ENCODE measurements at regions not wholly inside any gene's neighbourhood (a gene's known extent, or its start where the extent isn't known, plus 50 kb on each side); places are given as distances from the start of the nearest gene placed in this dataset.
A peak's percentile ranks its signal among the peaks of the same experiment; 100 is the strongest.

DNA sequence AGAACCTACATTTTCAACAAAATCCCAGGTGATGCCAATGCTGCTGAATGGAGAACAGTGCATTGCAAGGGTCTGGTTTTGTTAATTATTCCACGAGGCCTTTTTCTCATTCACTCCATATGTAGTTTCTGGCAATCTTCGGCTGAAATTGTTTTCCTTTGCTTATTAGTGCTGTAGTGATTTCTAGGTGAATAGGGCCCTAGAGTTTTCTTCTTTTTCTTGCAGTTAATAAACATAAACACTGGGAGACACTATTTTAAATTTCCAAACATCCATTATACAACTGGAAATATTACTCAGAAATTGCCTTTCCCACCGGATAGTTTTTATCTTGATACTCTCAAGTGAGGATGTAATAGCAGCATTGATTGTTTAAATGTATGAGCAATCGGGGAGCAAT lies 435.6 kb downstream of the XPNPEP1 start:
- no peaks in the 10 kb centered on the region for H3K36me3 ChIP-seq (replicated peaks; ENCODE audit: insufficient read depth, low read depth)
- H3K27me3 ChIP-seq: no peaks in the 10 kb centered on the region
- H3K4me3 ChIP-seq: no peak overlapping the region
- H3K27ac ChIP-seq: no peak overlapping the region
- DNase-seq (ENCODE audit: low spot score): no peak
- WGBS (ENCODE audit: low lambda C conversion rate, missing lambda C conversion rate): 82% methylated on average over 4 of the region's 4 CpGs
- H4K20me1 ChIP-seq (ENCODE audit: insufficient read depth, poor library complexity, severe bottlenecking): no peaks in the 10 kb centered on the region
- TF ChIP-seq EZH2phosphoT487 (IDR thresholded peaks at IDR 0.05; ENCODE audit: low read depth, severe bottlenecking, unreplicated experiment) (no peak), EZH2 (IDR thresholded peaks at IDR 0.05; ENCODE audit: borderline replicate concordance) (no peak)
- no peaks in the 10 kb centered on the region for H3K4me1 ChIP-seq (ENCODE audit: insufficient read depth)
- H3K9me2 ChIP-seq (replicated peaks; ENCODE audit: insufficient read depth): no peaks in the 10 kb centered on the region
- H3K9me3 ChIP-seq (ENCODE audit: low read depth): no peaks in the 10 kb centered on the region
- no peaks in the 10 kb centered on the region for H3K79me2 ChIP-seq
- no peak overlapping the region for H3K4me2 ChIP-seq
- H2AFZ ChIP-seq: no peak overlapping the region

DNA sequence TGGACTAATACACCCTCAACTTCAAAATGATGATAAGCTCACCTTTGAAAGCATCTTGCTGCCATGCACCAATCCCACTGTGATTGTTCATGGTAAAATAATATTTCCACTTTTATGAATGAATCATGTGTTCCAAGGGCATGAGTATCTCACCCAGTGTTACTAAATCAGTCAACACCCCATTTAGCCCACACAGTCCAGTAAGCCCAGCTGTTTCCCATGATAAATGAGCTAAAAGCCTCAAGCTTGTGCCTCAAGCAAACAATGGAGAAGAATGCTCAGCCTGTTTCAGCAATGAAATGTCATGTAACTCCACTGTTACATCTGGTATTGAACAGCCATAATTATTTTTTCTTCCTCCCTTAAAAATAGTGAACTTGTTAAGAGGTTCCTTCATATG lies 442.5 kb downstream of the XPNPEP1 start:
- Histone ChIP-seq H3K27ac (no peak overlapping the region), H3K4me1 (ENCODE audit: insufficient read depth) (no peaks in the 10 kb centered on the region), H2AFZ (no peak overlapping the region), H3K4me2 (no peak overlapping the region), H3K9me2 (replicated peaks; ENCODE audit: insufficient read depth) (no peaks in the 10 kb centered on the region), H3K36me3 (replicated peaks; ENCODE audit: insufficient read depth, low read depth) (no peaks in the 10 kb centered on the region), H4K20me1 (ENCODE audit: insufficient read depth, poor library complexity, severe bottlenecking) (no peaks in the 10 kb centered on the region), H3K79me2 (no peaks in the 10 kb centered on the region), H3K9me3 (ENCODE audit: low read depth) (no peaks in the 10 kb centered on the region), H3K27me3 (no peaks in the 10 kb centered on the region), H3K4me3 (no peak overlapping the region)
- DNase-seq (ENCODE audit: low spot score): no peak
- TF ChIP-seq, protein P1, sequence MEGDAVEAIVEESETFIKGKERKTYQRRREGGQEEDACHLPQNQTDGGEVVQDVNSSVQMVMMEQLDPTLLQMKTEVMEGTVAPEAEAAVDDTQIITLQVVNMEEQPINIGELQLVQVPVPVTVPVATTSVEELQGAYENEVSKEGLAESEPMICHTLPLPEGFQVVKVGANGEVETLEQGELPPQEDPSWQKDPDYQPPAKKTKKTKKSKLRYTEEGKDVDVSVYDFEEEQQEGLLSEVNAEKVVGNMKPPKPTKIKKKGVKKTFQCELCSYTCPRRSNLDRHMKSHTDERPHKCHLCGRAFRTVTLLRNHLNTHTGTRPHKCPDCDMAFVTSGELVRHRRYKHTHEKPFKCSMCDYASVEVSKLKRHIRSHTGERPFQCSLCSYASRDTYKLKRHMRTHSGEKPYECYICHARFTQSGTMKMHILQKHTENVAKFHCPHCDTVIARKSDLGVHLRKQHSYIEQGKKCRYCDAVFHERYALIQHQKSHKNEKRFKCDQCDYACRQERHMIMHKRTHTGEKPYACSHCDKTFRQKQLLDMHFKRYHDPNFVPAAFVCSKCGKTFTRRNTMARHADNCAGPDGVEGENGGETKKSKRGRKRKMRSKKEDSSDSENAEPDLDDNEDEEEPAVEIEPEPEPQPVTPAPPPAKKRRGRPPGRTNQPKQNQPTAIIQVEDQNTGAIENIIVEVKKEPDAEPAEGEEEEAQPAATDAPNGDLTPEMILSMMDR (IDR thresholded peaks at IDR 0.05; ENCODE audit: poor library complexity): no peak
- no peak for TF ChIP-seq EZH2phosphoT487 (IDR thresholded peaks at IDR 0.05; ENCODE audit: low read depth, severe bottlenecking, unreplicated experiment)
- TF ChIP-seq EZH2 (IDR thresholded peaks at IDR 0.05; ENCODE audit: borderline replicate concordance): no peak

DNA sequence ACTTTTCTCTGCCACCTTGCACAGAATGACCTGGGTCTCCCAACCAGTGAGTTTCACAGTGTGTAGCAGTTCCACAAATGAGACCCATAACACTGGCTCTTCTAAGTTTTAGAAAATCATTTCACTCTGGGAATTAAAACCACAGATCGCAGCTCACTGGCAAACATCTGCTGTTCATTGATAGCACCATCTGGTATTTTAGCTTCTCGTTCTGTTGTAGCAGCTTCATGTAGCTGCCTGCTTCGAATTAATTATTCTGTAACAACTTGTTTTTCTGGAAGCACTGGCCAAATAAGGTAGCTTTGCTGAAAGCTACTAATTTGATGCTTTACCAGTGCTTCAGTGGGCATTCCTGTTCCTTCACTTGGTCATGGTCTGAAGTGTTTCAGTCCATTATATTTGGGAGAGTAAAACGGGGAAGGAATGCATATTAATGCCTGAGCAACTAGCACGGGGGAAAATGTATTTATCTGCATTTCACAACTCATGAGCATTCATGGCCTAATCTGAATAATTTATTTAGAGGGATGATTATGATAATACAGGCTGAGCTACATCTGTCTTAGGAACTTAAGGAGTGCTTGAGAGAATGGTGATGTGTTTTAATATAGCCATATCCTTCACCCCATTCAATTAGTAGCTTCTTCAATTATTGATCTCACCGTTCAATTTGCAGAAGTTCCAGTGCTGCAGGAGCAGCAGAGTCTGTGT lies 447.4 kb downstream of the XPNPEP1 start:
- Histone ChIP-seq H3K9me3 (ENCODE audit: low read depth) (no peaks in the 10 kb centered on the region), H3K27me3 (no peaks in the 10 kb centered on the region), H3K4me3 (no peak overlapping the region), H3K4me2 (no peak overlapping the region), H2AFZ (no peak overlapping the region), H3K79me2 (no peaks in the 10 kb centered on the region), H3K4me1 (ENCODE audit: insufficient read depth) (no peaks in the 10 kb centered on the region), H3K27ac (no peak overlapping the region), H3K36me3 (replicated peaks; ENCODE audit: insufficient read depth, low read depth) (no peaks in the 10 kb centered on the region), H3K9me2 (replicated peaks; ENCODE audit: insufficient read depth) (no peaks in the 10 kb centered on the region), H4K20me1 (ENCODE audit: insufficient read depth, poor library complexity, severe bottlenecking) (no peaks in the 10 kb centered on the region)
- no peak for DNase-seq (ENCODE audit: low spot score)
- TF ChIP-seq, protein P1 (IDR thresholded peaks at IDR 0.05; ENCODE audit: poor library complexity): no peak
- TF ChIP-seq EZH2phosphoT487 (IDR thresholded peaks at IDR 0.05; ENCODE audit: low read depth, severe bottlenecking, unreplicated experiment) (no peak), EZH2 (IDR thresholded peaks at IDR 0.05; ENCODE audit: borderline replicate concordance) (no peak)
- 59% methylated on average over 6 of the region's 6 CpGs for WGBS (ENCODE audit: low lambda C conversion rate, missing lambda C conversion rate)

DNA sequence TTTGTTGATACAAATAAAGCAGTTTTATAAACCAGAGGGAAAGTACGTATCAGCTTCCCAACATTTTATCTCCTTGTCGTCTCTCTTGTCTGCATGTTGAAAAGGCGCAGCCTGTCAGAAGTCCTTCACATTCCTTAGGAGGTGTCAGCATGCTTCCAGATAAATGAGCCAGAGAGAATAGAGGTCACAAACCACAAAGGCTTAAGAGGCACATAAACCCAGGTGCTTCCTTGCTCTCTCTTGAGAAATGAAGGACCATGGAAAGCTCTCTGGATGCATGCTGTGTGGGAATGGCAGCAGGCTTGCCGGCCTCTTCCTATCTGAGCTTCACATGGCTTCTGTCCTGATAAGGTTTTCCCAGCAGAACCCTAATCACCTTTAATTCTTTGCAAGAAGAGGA lies 448.5 kb downstream of the XPNPEP1 start:
- Histone ChIP-seq H3K4me2 (no peak overlapping the region), H4K20me1 (ENCODE audit: insufficient read depth, poor library complexity, severe bottlenecking) (no peaks in the 10 kb centered on the region), H3K27me3 (no peaks in the 10 kb centered on the region), H3K9me2 (replicated peaks; ENCODE audit: insufficient read depth) (no peaks in the 10 kb centered on the region), H3K4me3 (no peak overlapping the region), H3K27ac (no peak overlapping the region), H3K4me1 (ENCODE audit: insufficient read depth) (no peaks in the 10 kb centered on the region), H2AFZ (no peak overlapping the region), H3K9me3 (ENCODE audit: low read depth) (no peaks in the 10 kb centered on the region), H3K36me3 (replicated peaks; ENCODE audit: insufficient read depth, low read depth) (no peaks in the 10 kb centered on the region), H3K79me2 (no peaks in the 10 kb centered on the region)
- peak; percentile 7 for DNase-seq (ENCODE audit: low spot score)
- WGBS (ENCODE audit: low lambda C conversion rate, missing lambda C conversion rate): 22% methylated on average over 4 of the region's 4 CpGs
- no peak for TF ChIP-seq EZH2 (IDR thresholded peaks at IDR 0.05; ENCODE audit: borderline replicate concordance)
- TF ChIP-seq, protein P1 (IDR thresholded peaks at IDR 0.05; ENCODE audit: poor library complexity): no peak
- TF ChIP-seq EZH2phosphoT487 (IDR thresholded peaks at IDR 0.05; ENCODE audit: low read depth, severe bottlenecking, unreplicated experiment): no peak
